MG63 (cell line): ENCODE measurements at regions not wholly inside any gene's neighbourhood (a gene's known extent, or its start where the extent isn't known, plus 50 kb on each side); places are given as distances from the start of the nearest gene placed in this dataset.
"Not testable (repeated sequence)": the region's sequence is repeated elsewhere in the genome, so short reads cannot be mapped to it uniquely, and the experiment has no call there.

Experiments used
- DNase-seq: peaks from one replicate; pipeline ENCODE4 v3.0.0-alpha.2; 2020
- H3K27me3 ChIP-seq: fragments of 250-450 bp; sonication (Bioruptor Pico); 2 replicates; pipeline ENCODE4 v1.5.1; 2020; ENCODE audit warnings: mild to moderate bottlenecking, moderate library complexity
- H3K36me3 ChIP-seq: fragments of 250-450 bp; sonication (Bioruptor Pico); 2 replicates; pipeline ENCODE4 v1.5.1; 2020; ENCODE audit warnings: mild to moderate bottlenecking, moderate library complexity
- H3K4me3 ChIP-seq: fragments of 250-450 bp; sonication (Bioruptor Pico); 2 replicates; pipeline ENCODE4 v1.5.1; 2020; ENCODE audit warnings: mild to moderate bottlenecking, moderate library complexity
- H3K9me3 ChIP-seq: fragments of 250-450 bp; sonication (Bioruptor Pico); 2 replicates; pipeline ENCODE4 v1.5.1; 2020; ENCODE audit warnings: mild to moderate bottlenecking, moderate library complexity

DNA sequence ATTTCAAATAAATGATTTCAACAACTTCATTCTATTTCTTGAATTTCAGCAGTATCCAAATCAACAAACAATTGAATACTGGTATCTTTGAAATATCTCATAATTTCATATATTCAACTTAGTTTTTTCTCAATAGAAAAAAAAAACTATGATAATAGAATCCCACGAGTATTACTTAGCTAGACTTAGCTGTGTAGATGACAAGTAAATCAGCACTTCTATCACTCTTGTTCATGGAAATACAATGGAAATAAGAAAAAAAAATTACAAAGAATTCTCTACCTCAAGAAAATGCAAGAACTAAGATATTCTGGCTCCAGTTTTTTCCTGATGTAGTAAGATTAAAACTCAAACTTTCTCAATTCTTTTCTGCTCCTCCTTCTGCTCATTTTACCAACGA lies 256.2 kb upstream of the KYNU start:
- Histone ChIP-seq H3K4me3 (no peak overlapping the region), H3K36me3 (no peaks in the 10 kb centered on the region), H3K27me3 (no peaks in the 10 kb centered on the region), H3K9me3 (no peaks in the 10 kb centered on the region)
- no peak for DNase-seq

DNA sequence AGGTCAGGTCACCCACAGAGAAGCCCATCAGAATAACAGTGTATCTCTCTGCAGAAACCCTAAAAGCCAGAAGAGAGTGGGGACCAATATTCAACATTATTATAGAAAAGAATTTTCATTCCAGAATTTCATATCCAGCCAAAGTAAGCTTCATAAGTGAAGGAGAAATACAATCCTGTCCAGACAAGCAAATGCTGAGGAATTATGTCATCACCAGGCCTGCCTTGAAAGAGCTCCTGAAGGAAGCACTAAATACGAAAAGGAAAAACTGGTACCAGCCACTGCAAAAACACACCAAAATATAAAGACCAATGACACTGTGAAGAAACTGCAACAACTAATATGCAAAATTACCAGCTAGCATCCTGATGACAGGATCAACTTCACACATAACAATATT lies 260.0 kb upstream of the KYNU start:
- Histone ChIP-seq H3K9me3 (no peaks in the 10 kb centered on the region), H3K27me3 (no peaks in the 10 kb centered on the region), H3K36me3 (no peaks in the 10 kb centered on the region), H3K4me3 (no peak overlapping the region)
- DNase-seq = no peak

DNA sequence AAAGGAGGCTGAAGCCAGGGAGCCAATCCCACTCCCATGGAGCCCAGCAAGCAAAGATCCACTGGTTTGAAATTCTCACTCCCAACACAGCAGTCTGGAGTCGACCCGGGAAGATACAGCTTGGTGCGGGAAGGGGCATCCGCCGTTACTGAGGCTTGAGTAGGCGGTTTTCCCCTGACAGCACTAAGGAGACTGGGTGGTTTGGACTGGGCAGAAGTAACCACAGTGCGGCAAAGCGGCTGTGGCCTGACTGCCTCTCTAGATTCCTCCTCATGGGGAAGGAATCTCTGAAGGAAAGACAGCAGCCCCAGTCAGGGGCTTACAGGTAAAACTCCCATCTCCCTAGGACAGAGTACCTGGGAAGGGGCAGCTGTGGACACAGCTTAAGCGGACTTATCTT lies 261.6 kb upstream of the KYNU start:
- no peaks in the 10 kb centered on the region for H3K27me3 ChIP-seq
- no peak overlapping the region for H3K4me3 ChIP-seq
- H3K9me3 ChIP-seq = no peaks in the 10 kb centered on the region
- no peak for DNase-seq
- no peaks in the 10 kb centered on the region for H3K36me3 ChIP-seq

DNA sequence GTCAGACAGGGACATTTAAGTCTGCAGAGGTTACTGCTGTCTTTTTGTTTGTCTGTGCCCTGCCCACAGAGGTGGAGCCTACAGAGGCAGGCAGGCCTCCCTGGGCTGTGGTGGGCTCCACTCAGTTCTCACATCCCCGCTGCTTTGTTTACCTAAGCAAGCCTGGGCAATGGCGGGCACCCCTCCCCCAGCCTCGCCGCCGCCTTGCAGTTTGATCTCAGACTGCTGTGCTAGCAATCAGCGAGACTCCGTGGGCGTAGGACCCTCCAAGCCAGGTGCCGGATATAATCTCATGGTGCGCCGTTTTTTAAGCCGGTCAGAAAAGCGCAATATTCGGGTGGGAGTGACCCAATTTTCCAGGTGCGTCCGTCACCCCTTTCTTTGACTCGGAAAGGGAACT lies 264.3 kb upstream of the KYNU start:
- not testable (repeated sequence) for H3K27me3 ChIP-seq, H3K4me3 ChIP-seq, DNase-seq, H3K9me3 ChIP-seq, H3K36me3 ChIP-seq

DNA sequence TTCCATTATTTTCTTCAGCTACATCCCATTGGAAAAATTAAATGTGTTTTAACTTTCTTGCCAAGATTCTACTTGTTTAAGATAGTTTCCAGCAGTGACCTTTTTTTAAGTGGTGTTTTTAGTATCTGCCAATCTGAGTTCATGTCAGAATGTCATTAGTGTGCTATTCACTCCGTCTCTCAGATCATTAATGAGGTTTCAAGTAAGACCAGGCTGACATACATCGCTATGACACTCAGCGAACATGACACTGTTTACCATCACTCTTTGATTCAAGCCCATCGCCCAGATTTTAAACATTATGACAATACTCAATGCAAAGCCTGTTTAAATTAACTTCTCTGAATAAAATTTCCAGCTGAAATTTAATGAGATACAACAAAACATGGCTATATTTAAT lies 272.0 kb upstream of the KYNU start:
- H3K27me3 ChIP-seq = no peaks in the 10 kb centered on the region
- H3K9me3 ChIP-seq = no peaks in the 10 kb centered on the region
- no peaks in the 10 kb centered on the region for H3K36me3 ChIP-seq
- no peak overlapping the region for H3K4me3 ChIP-seq
- no peak for DNase-seq

DNA sequence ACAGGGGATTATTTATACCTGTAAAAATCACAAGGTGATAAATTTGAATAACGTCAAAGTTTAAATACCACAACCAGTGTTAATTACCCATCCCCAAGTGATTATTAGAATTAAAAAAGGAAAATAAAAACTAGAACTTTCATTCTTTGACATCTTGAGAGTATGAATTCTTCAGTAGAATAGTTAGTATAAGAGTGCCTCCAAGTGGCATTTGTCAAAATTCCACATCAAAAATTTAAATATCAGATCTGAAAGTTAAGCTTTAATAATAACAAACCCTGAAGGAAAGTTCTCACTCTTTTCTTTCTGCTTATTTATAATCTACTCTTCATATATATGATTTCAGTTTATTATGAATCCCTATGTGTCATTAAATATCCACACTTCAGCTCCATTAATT lies 273.7 kb upstream of the KYNU start:
- DNase-seq = no peak
- Histone ChIP-seq H3K27me3 (no peaks in the 10 kb centered on the region), H3K9me3 (no peaks in the 10 kb centered on the region), H3K4me3 (no peak overlapping the region), H3K36me3 (no peaks in the 10 kb centered on the region)

DNA sequence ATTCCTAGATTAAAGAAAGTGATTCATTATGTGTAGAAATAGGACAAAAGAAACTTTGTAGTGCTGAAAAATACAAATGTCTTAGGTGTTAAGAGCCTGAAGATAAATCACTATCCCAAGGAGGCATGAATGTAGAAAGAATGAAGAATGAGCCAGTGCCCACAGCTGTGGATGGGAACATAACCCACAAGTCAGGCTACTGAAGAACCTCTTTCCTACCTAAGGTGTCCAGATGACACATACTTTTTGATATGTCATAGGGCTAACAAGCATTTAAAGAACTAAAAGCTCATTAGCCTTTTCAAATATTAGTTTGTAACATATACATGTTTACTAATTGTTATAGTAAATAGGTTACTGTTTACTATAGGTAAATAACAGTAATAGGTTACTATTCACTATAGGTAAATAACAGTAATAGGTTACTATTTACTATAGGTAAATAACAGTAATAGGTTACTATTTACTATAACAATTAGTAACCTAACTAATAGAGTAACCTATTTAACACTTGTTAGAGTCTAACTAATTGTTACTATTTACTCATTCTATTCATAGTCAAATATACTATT lies 275.0 kb upstream of the KYNU start:
- no peak for DNase-seq
- no peak overlapping the region for H3K4me3 ChIP-seq
- peaks cover 6% of the 10 kb centered on the region; the same call in 1 of the 2 replicates for H3K9me3 ChIP-seq
- no peaks in the 10 kb centered on the region for H3K27me3 ChIP-seq
- no peaks in the 10 kb centered on the region for H3K36me3 ChIP-seq

DNA sequence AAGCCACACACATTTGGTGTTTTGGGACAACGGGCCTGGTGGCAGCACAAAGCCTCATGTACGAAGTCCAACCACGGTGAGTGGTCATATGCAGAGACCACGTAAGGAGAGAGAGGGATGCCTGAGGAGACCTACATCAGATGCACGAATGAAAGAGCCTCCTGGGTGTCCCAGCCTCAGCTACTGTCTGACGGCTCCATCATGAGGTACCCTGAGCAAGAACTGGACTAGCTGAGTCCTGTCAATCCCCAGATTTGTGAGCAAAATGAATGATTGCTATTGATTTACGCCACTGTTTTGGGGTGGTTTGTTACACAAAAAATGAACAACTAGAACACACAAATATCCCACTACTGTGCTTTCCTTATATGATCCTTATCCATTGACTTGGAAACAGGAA lies 275.7 kb upstream of the KYNU start:
- Histone ChIP-seq H3K4me3 (no peak overlapping the region), H3K36me3 (no peaks in the 10 kb centered on the region), H3K27me3 (no peaks in the 10 kb centered on the region), H3K9me3 (peaks cover 9% of the 10 kb centered on the region; the same call in 1 of the 2 replicates)
- DNase-seq = no peak

DNA sequence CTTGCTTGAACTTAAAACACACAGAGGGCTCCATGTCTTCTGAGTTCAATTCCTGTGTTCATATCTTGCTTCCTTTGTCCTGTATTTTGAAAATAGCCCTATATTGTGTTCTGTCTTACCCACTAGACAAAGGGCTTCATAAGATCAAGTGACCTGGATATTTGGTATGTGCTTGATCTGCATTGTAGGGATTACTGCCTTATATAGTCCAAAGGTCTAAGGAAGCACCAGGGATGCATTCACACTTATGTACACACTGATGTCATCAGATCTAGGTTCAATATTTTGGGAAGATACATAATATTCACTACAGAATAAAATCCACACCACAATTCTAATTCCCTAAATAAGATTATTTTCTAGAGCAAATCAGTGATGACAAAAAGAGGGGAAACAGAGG lies 278.0 kb upstream of the KYNU start:
- H3K27me3 ChIP-seq = no peaks in the 10 kb centered on the region
- no peaks in the 10 kb centered on the region for H3K36me3 ChIP-seq
- DNase-seq = no peak
- no peak overlapping the region for H3K4me3 ChIP-seq
- peaks cover 16% of the 10 kb centered on the region for H3K9me3 ChIP-seq

DNA sequence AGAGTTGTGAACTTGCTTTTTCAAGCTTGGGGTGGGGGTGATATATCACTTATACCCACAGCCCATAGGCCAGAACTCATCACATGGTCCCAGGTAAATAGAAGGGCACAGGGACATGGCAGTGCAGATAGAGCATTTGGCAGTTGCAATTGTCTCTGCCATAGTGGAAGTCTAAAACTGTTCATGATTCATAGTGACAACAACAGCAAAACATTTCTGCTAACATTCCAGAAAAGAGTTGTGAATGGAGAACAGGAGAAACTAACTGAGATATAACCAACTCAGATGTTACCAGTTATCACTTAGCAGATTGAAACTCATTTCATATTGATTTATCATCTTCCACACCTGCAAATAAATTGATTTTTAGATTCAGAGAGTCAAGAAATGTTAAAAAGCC lies 278.6 kb upstream of the KYNU start:
- H3K27me3 ChIP-seq = no peaks in the 10 kb centered on the region
- H3K36me3 ChIP-seq = no peaks in the 10 kb centered on the region
- H3K9me3 ChIP-seq = peaks cover 16% of the 10 kb centered on the region
- no peak overlapping the region for H3K4me3 ChIP-seq
- no peak for DNase-seq

DNA sequence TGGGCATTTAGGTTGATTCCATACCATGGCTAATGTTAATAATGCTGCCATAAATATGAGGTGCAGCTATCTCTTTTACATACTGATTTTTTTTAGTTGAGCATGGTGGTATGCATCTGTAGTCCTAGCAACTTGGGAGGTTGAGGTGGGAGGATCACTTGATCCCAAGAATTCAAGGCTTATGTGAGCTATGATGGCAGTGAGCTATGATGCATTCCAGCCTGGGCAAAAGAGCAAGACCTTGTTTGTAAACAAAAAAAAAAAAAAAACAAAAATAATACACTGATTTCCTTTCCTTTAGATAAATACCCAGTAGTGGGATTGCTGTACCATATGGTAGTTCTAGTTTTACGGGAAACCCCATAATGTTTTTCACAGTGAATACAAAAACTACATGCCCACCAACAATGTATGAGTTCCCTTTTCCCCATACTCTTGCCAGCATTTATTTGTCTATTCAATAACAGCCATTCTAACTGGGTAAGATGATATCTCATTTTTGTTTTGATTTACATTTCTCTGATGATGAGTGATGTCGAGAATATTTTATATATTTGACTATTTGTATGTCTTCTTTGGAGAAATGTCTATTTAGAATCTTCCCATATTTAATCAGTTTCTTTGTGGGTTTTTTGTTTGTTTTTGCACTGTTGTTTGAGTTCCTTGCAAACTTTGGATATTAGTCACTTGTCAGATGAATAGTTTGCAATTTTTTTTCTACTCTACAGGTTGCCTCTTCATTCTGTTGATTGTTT lies 281.0 kb upstream of the KYNU start:
- H3K9me3 ChIP-seq = peaks cover 16% of the 10 kb centered on the region
- no peaks in the 10 kb centered on the region for H3K36me3 ChIP-seq
- no peak overlapping the region for H3K4me3 ChIP-seq
- H3K27me3 ChIP-seq = no peaks in the 10 kb centered on the region
- peak; percentile 12 for DNase-seq

DNA sequence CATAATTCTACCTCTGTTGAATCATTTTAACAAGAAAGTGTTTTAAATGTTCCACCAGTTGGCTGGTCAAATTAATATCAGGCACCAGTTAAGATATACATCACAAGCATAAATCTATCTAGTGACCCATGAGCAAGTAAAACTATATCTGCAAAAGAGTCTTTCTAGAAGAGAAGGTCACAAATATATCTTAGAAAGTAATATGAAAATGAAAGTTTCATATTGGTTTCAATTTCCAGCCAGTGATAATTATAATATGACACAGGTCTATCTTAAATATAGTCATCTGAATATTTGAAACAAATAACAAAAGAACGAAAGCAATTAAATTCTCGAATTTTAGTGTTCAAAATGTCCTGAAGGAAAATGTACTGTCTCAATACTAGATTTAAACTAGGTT lies 282.5 kb upstream of the KYNU start:
- H3K9me3 ChIP-seq = peaks cover 16% of the 10 kb centered on the region
- no peaks in the 10 kb centered on the region for H3K27me3 ChIP-seq
- no peak for DNase-seq
- no peaks in the 10 kb centered on the region for H3K36me3 ChIP-seq
- H3K4me3 ChIP-seq = no peak overlapping the region

DNA sequence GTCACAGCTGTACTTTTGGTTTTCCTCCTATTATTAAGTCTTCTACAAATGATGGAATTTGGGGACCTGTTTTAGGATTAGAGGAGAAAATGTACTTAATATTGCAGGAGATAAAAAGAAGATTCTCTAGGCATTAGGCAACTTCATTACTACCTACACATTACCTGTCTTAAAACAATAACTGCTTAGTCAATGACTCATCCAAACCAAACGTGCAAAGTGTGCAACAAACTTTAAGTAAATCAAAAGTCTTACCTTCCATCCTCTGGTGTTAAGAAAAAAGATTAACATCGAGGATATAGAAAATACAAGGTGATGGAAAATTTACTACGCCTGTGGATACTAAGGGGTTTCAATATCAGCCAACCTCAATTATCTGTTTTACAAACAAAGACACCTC lies 285.3 kb upstream of the KYNU start:
- no peak overlapping the region for H3K4me3 ChIP-seq
- H3K27me3 ChIP-seq = no peaks in the 10 kb centered on the region
- no peak for DNase-seq
- no peaks in the 10 kb centered on the region for H3K36me3 ChIP-seq
- peaks cover 11% of the 10 kb centered on the region for H3K9me3 ChIP-seq

DNA sequence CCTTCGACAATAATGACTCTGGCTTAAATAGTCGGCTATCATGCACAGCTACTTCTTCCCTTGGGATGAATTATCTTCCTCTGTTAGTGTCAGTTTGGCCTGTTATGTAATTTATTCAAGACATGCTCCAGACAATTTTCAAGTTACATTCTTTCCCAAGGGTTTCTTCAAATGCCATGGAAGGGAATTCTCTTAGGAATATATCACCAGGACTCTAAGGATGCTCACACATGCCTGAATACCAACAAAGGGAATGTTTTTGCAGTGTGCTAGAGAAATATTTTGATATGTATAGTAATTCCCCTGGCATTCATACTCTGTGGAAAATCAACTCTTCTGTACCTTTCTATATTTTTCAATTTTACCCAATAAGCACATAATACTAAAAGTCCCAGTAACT lies 286.0 kb upstream of the KYNU start:
- H3K4me3 ChIP-seq = no peak overlapping the region
- H3K36me3 ChIP-seq = no peaks in the 10 kb centered on the region
- no peak for DNase-seq
- peaks cover 11% of the 10 kb centered on the region for H3K9me3 ChIP-seq
- H3K27me3 ChIP-seq = no peaks in the 10 kb centered on the region

DNA sequence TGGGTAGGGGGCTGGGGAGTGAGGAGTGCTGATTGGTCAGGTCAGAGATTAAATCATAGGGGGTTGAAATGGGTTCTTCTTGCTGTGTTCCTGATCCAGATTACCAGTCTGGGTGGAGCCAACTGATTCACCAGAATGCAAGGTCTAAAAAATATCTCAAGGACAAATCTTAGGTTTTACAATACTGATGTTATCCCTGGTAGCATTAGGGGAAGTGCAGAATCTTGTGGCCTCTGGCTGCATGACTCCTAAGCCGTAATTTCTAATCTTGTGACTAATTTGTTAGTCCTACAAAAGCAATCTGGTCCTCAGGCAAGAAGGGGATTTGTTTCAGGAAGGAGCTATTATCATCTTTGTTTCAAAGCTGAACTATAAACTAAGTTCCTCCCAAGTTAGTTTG lies 289.2 kb upstream of the KYNU start:
- no peaks in the 10 kb centered on the region for H3K36me3 ChIP-seq
- no peak overlapping the region for H3K4me3 ChIP-seq
- H3K27me3 ChIP-seq = no peaks in the 10 kb centered on the region
- H3K9me3 ChIP-seq = peaks cover 3% of the 10 kb centered on the region; the same call in 1 of the 2 replicates
- DNase-seq = no peak

DNA sequence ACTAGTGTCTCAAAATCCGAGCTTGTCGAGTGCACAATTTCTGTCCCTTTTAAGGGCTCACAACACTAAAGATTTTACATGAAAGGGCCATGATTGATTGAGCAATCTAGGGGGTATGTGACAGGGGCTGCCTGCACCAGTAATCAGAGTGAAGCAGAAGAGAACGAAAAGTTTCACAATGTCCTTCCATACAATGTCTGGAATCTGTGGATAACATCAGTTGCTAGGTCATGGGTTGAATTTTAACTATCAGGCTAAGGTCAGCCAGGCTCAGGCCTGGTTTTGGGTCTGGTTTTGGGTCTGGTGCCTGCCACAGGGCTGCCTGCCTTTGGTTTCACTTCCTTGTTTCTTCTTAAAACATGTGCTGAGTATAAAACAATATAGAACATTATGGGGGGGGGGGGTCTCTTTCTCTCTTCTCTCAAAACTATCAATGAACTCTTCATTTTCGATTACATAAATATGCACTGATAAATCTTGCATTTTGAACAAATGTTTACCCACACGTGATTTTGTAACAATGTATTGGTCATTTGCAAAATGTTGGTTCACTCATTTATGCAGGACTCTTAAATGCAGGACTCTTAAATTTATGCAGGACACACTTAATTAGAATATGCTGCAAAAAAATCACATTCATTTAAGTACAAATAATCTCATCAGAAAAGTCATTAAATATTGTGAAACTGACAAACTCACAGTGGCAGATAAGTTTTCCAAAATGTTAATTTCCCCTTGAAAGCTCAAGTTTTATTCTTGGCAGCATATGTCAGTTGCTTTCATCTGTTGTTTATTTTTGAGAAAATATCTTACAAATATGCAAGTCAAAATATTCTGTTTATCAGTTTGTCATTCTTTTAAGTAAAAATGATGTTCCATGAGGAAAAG lies 290.5 kb upstream of the KYNU start:
- Histone ChIP-seq H3K27me3 (no peaks in the 10 kb centered on the region), H3K9me3 (peaks cover 3% of the 10 kb centered on the region; the same call in 1 of the 2 replicates), H3K36me3 (no peaks in the 10 kb centered on the region), H3K4me3 (no peak overlapping the region)
- no peak for DNase-seq

DNA sequence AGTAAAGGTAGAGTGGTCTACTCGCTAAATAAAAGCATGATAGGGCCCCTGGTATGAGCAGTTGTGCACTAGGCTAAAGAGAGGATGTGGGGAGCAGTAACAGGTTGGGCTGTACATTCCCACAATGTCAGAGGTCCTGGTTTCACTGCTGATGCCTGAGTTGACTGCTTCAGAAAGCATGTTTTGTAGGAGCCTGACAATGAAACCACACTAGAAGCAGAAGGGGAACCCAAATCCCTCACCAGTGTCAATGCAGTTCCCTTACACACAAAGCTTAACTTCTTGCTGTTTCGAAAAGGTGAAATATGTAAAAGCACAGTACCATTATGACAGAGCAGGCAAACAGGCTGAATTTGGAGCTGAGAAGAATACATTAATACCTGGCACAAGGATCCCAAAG lies 291.7 kb upstream of the KYNU start:
- H3K27me3 ChIP-seq = no peaks in the 10 kb centered on the region
- H3K4me3 ChIP-seq = no peak overlapping the region
- no peaks in the 10 kb centered on the region for H3K36me3 ChIP-seq
- DNase-seq = no peak
- peaks cover 3% of the 10 kb centered on the region; the same call in 1 of the 2 replicates for H3K9me3 ChIP-seq
